Amygdala (tissue), 56 donors: ENCODE measurements at regions not wholly inside any gene's neighbourhood (a gene's known extent, or its start where the extent isn't known, plus 50 kb on each side); places are given as distances from the start of the nearest gene placed in this dataset.
A peak's percentile ranks its signal among the peaks of the same experiment; 100 is the strongest.

Experiments used
- DNase-seq, 56 donors: peaks; one replicate each; lab custom pipeline; 2025; lab: John Stamatoyannopoulos, UW

GRCh38 chr2:60603533-60604190 lies 50.2 kb upstream of the BCL11A start:
- DNase-seq, result no peak

- DNase-seq, result no peak
Measured at GRCh38 chr2:60604486-60605064, 51.1 kb upstream of the BCL11A start.

- DNase-seq, result no peak
Measured at GRCh38 chr2:60605866-60606265, 52.4 kb upstream of the BCL11A start.

- no peak for DNase-seq
Measured at GRCh38 chr2:60608679-60609078, 55.2 kb upstream of the BCL11A start.

- DNase-seq, result no peak
Measured at GRCh38 chr2:60612033-60612432, 58.6 kb upstream of the BCL11A start.

GRCh38 chr2:60614319-60614718 lies 60.9 kb upstream of the BCL11A start:
- DNase-seq, result no peak

- DNase-seq, result no peak
Measured at GRCh38 chr2:60621688-60622429, 68.4 kb upstream of the BCL11A start.

- no peak for DNase-seq
Measured at GRCh38 chr2:60623040-60623439, 69.6 kb upstream of the BCL11A start.

GRCh38 chr2:60627412-60627811 lies 74.0 kb upstream of the BCL11A start:
- DNase-seq, result no peak

GRCh38 chr2:60628026-60628425 lies 74.6 kb upstream of the BCL11A start:
- DNase-seq, result no peak

- DNase-seq, result no peak
Measured at GRCh38 chr2:60628615-60629304, 75.3 kb upstream of the BCL11A start.

- DNase-seq, result no peak
Measured at GRCh38 chr2:60629305-60629662, 75.8 kb upstream of the BCL11A start.

GRCh38 chr2:60629801-60630385 lies 76.4 kb upstream of the BCL11A start:
- DNase-seq, result no peak

GRCh38 chr2:60633615-60634014 lies 80.2 kb upstream of the BCL11A start:
- DNase-seq, result no peak

- no peak for DNase-seq
Measured at GRCh38 chr2:60634438-60634837, 81.0 kb upstream of the BCL11A start.

GRCh38 chr2:60641811-60642788 lies 88.6 kb upstream of the BCL11A start:
- peak in 2 of 56 donors; percentile 4 to 25 for DNase-seq

GRCh38 chr2:60643747-60644146 lies 90.3 kb upstream of the BCL11A start:
- DNase-seq, result no peak

GRCh38 chr2:60644951-60645350 lies 91.5 kb upstream of the BCL11A start:
- DNase-seq, result peak in 18 of 56 donors; percentile 2 to 42 (median 12)

GRCh38 chr2:60648191-60648590 lies 94.7 kb upstream of the BCL11A start:
- DNase-seq, result no peak

GRCh38 chr2:60649721-60650120 lies 96.3 kb upstream of the BCL11A start:
- no peak for DNase-seq
